ENCODE measurements at regions not wholly inside any gene's neighbourhood (a gene's known extent, or its start where the extent isn't known, plus 50 kb on each side); places are given as distances from the start of the nearest gene placed in this dataset.
A peak's percentile ranks its signal among the peaks of the same experiment; 100 is the strongest.

GRCh38 chr12:22935090-22935489 lies 310.1 kb downstream of the ETNK1 start:
- Histone ChIP-seq H3K27me3 (replicated peaks in 1 of 2; ENCODE audit: control insufficient read depth in 2 of 2, insufficient read depth in 2 of 2, low read length in 1 of 2) (no peaks in the 10 kb centered on the region), H3K36me3 (ENCODE audit: control insufficient read depth in 2 of 2, insufficient read depth in 2 of 2, low read length in 1 of 2) (no peaks in the 10 kb centered on the region), H4K20me1 (ENCODE audit: control insufficient read depth, insufficient read depth) (no peaks in the 10 kb centered on the region), H3K4me1 (ENCODE audit: control insufficient read depth, insufficient read depth, low read length) (no peaks in the 10 kb centered on the region), H3K79me2 (ENCODE audit: control insufficient read depth, insufficient read depth, low read length) (no peaks in the 10 kb centered on the region), H3K9ac (ENCODE audit: control insufficient read depth, insufficient read depth, low read length) (no peak overlapping the region), H3K4me3 (no peak overlapping the region), H3K9me3 (replicated peaks; ENCODE audit: control insufficient read depth, insufficient read depth, low read length) (no peaks in the 10 kb centered on the region), H3K4me2 (ENCODE audit: control insufficient read depth, insufficient read depth) (no peak overlapping the region), H2AFZ (ENCODE audit: control insufficient read depth, low read depth, low read length) (no peak overlapping the region), H3K27ac (ENCODE audit: control insufficient read depth, insufficient read depth) (no peak overlapping the region)
- DNase-seq (ENCODE audit: low read depth, low spot score) (no peak), ATAC-seq (peak; percentile 58), FAIRE-seq (no peak)
- in situ Hi-C loops (cut with MboI) = no loop called here
- intact Hi-C loops (cut with micrococcal nuclease; ENCODE audit: unreplicated experiment) = no loop called here
- CTCF ChIA-PET = interaction anchor here (0.6 kb wide), 1 partner anchor 120 kb away, joined by 4 read pairs; no protein-coding TSS in a partner anchor
- 52% methylated on average over 12 of the region's 12 CpGs for WGBS (ENCODE audit: insufficient coverage, insufficient replicate concordance, low lambda C conversion rate, missing lambda C conversion rate)
- TF ChIP-seq NFXL1 (IDR thresholded peaks at IDR 0.05; ENCODE audit: borderline replicate concordance) (no peak), MEF2B (IDR thresholded peaks at IDR 0.05; ENCODE audit: partially characterized antibody, poor library complexity, severe bottlenecking) (peak; percentile 55), DPF2 (IDR thresholded peaks at IDR 0.05) (0 out of 2 replicates have a peak, but pooled peaks have one; percentile 15), BCL3 (IDR thresholded peaks at IDR 0.05; ENCODE audit: borderline replicate concordance, insufficient read depth, low read depth, low read length, poor library complexity, severe bottlenecking) (no peak), IKZF1 (conservative IDR thresholded peaks at IDR 0.05) (peak; percentile 44), SPI1 (IDR thresholded peaks at IDR 0.05; ENCODE audit: borderline replicate concordance, insufficient read depth, low read depth, low read length) (peak; percentile 5; the same call in 1 of the 2 replicates)
- TF ChIP-seq, protein P1, sequence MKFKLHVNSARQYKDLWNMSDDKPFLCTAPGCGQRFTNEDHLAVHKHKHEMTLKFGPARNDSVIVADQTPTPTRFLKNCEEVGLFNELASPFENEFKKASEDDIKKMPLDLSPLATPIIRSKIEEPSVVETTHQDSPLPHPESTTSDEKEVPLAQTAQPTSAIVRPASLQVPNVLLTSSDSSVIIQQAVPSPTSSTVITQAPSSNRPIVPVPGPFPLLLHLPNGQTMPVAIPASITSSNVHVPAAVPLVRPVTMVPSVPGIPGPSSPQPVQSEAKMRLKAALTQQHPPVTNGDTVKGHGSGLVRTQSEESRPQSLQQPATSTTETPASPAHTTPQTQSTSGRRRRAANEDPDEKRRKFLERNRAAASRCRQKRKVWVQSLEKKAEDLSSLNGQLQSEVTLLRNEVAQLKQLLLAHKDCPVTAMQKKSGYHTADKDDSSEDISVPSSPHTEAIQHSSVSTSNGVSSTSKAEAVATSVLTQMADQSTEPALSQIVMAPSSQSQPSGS (IDR thresholded peaks at IDR 0.05; ENCODE audit: low read length) = no peak
- SMC1A ChIA-PET (ENCODE audit: uncharacterized antibody, unreplicated experiment) = no interaction called here
- BruUV-seq (replicated peaks) = no TSS peak
- RAD21 ChIA-PET (ENCODE audit: unreplicated experiment) = no interaction called here
- POLR2A ChIA-PET = no interaction called here
